Dermis blood vessel endothelial cell (primary cell): ENCODE measurements at regions not wholly inside any gene's neighbourhood (a gene's known extent, or its start where the extent isn't known, plus 50 kb on each side); places are given as distances from the start of the nearest gene placed in this dataset.
"Not testable (repeated sequence)": the region's sequence is repeated elsewhere in the genome, so short reads cannot be mapped to it uniquely, and the experiment has no call there.

Source experiments
- DNase-seq: peaks from one replicate; pipeline ENCODE4 v3.0.0; 2010

GRCh38 chr7:80082213-80082612, 52.4 kb upstream of the GNAI1 start:
- peak; percentile 74 for DNase-seq

GRCh38 chr7:80078886-80079285, 55.7 kb upstream of the GNAI1 start:
- DNase-seq = no peak

- DNase-seq = peak; percentile 33
These were observed 56.4 kb upstream of the GNAI1 start for GRCh38 chr7:80078159-80078731.

- DNase-seq = no peak
These were observed 64.2 kb upstream of the GNAI1 start for GRCh38 chr7:80070391-80070790.

GRCh38 chr7:80066639-80067038, 68.0 kb upstream of the GNAI1 start:
- DNase-seq = no peak

- no peak for DNase-seq
These were observed 70.8 kb upstream of the GNAI1 start for GRCh38 chr7:80063834-80064233.

GRCh38 chr7:80060218-80060806, 74.3 kb upstream of the GNAI1 start:
- peak; percentile 77 for DNase-seq

- no peak for DNase-seq
These were observed 77.1 kb upstream of the GNAI1 start for GRCh38 chr7:80057488-80057887.

GRCh38 chr7:80054356-80054755, 80.3 kb upstream of the GNAI1 start:
- no peak for DNase-seq

GRCh38 chr7:80053124-80053523, 81.5 kb upstream of the GNAI1 start:
- no peak for DNase-seq

GRCh38 chr7:80047856-80048459, 86.7 kb upstream of the GNAI1 start:
- peak; percentile 5 for DNase-seq

GRCh38 chr7:80047032-80047431, 87.6 kb upstream of the GNAI1 start:
- DNase-seq = no peak

- no peak for DNase-seq
These were observed 89.8 kb upstream of the GNAI1 start for GRCh38 chr7:80044796-80045195.

GRCh38 chr7:80040752-80041151, 93.9 kb upstream of the GNAI1 start:
- no peak for DNase-seq

GRCh38 chr7:80040335-80040734, 94.3 kb upstream of the GNAI1 start:
- DNase-seq = no peak

- DNase-seq = no peak
These were observed 95.3 kb upstream of the GNAI1 start for GRCh38 chr7:80039251-80039884.

- no peak for DNase-seq
These were observed 96.9 kb upstream of the GNAI1 start for GRCh38 chr7:80037689-80038088.

GRCh38 chr7:80036107-80036506, 98.5 kb upstream of the GNAI1 start:
- no peak for DNase-seq

- no peak for DNase-seq
These were observed 105.9 kb upstream of the GNAI1 start for GRCh38 chr7:80028717-80029116.

GRCh38 chr7:80027611-80028173, 106.9 kb upstream of the GNAI1 start:
- no peak for DNase-seq

GRCh38 chr7:80026766-80027165, 107.9 kb upstream of the GNAI1 start:
- DNase-seq = no peak

- DNase-seq = not testable (repeated sequence)
These were observed 114.4 kb upstream of the GNAI1 start for GRCh38 chr7:80020277-80020676.

- DNase-seq = not testable (repeated sequence)
These were observed 114.8 kb upstream of the GNAI1 start for GRCh38 chr7:80019809-80020207.
